CD4-positive, alpha-beta T cell treated with Interleukin-2 at 100 ng/mL for 4 hours (primary cell): ENCODE measurements at regions not wholly inside any gene's neighbourhood (a gene's known extent, or its start where the extent isn't known, plus 50 kb on each side); places are given as distances from the start of the nearest gene placed in this dataset.
"Not testable (repeated sequence)": the region's sequence is repeated elsewhere in the genome, so short reads cannot be mapped to it uniquely, and the experiment has no call there.

ENCODE experiments used
- DNase-seq: peaks from one replicate; pipeline ENCODE4 v3.0.0-alpha.2; 2020; ENCODE audit warnings: low spot score

- DNase-seq: no peak
Observed at GRCh38 chr6:4351520-4352321, 216.3 kb upstream of the ECI2 start.

GRCh38 chr6:4350567-4351519, 215.5 kb upstream of the ECI2 start:
- DNase-seq: no peak

DNA sequence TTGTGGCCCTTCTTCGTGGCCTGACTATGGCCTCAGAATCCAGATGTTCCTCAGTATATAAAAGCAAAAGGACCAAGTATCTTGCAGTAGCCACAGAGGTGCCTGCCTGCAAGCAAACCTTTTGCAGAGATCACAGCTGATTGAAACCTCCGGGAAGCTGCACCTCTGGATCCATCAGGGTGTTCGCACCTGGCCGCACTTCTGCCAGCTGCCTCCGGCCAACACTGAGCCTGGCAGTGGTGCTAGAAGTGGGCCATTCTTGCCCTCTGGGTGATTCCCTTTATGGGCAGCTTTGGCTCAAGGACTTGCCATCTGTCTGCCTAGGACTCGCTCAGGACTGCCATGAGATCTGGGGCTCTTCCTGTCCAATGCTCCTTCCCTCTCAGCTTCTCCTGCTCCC, 214.6 kb upstream of the ECI2 start:
- no peak for DNase-seq

DNA sequence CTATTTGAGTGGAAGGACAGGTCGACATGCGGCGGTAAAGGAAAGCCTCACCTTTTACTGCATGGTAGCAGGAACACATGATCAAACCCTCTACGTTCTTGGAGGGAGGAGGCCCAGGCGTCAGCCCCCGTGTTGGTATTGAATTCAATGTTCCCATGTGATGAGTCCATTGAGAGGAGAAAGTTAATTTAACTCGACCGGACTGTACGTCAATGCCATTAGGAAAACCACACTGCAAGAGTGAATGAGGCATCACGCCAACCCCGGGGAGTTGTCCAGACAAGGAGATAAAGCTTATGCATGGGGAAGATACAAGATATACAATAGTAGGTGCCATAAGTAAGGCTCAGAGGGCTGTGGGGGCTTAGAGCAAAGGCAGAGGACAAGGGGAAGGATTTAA, 213.9 kb upstream of the ECI2 start:
- DNase-seq: no peak

- DNase-seq: no peak
Observed at GRCh38 chr6:4348462-4349112, 213.2 kb upstream of the ECI2 start.

- DNase-seq: no peak
Observed at GRCh38 chr6:4347877-4348276, 212.5 kb upstream of the ECI2 start.

GRCh38 chr6:4346659-4347333, 211.4 kb upstream of the ECI2 start:
- DNase-seq: no peak

GRCh38 chr6:4345543-4345942, 210.2 kb upstream of the ECI2 start:
- DNase-seq: no peak

GRCh38 chr6:4344317-4344899, 209.0 kb upstream of the ECI2 start:
- DNase-seq: no peak

DNA sequence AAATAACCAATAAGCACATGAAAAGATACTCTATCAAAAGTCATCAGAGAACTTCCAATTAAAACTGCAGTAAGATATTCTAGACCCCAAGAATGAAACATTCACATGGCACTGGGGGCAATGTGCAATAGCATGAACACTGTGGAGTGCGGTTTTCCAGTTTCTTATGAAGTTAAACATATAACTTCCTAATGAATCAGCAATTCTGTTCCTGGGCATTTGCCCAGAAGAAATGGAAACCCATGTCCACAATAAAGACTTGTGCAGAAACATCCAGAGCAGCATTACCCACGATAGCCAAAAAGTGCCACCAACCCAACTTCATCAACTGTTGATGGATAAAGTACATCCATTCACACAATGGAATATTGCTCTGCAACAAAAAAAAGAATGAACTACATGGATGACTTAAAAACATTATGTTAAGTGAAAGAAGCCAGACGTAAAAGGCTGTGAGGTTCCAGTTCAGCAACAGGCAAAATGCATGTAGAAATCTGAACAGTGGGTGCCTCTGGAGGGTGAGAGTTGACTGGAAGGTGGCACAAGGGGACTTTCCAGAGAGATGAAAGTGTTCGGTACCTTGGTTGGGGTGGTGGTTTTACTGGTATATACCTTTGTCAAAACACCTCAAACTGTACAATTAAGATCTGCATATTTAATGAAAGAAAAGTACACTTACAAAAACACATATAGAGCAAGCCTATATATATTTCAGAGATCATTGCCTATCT, 207.2 kb upstream of the ECI2 start:
- no peak for DNase-seq

DNA sequence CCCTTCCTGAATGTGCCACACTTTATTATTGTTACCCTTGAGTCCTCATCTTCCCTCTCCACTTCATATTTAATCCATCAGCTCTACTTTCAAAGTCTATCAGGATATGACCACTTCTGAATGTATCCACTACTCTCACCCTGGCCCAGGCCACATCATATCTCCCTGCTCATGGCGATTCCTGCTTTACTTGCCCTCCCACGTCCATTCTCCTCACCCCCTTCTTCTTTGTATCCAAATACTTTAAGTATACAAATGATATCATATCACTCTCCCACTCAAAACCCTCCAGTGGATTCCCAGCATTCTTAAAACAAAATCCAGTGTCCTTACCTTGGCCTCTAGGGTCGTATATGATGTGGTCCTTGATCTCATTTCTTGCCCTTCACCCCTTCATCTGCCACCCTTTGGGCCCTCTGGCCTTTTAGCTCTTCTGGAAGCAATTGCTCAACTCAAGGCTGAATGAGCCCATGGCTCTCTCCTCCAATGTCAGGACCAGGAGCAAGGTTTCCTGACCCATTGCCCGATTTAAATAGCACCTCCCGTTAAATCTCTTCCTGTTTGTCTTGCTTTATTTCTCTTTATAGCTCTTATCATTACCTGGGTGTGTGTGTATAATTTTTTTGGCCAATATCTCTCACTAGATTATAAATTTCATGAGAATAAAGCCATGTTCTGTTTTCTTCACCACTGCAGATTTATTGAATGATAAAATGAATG, 205.9 kb upstream of the ECI2 start:
- DNase-seq: no peak

DNA sequence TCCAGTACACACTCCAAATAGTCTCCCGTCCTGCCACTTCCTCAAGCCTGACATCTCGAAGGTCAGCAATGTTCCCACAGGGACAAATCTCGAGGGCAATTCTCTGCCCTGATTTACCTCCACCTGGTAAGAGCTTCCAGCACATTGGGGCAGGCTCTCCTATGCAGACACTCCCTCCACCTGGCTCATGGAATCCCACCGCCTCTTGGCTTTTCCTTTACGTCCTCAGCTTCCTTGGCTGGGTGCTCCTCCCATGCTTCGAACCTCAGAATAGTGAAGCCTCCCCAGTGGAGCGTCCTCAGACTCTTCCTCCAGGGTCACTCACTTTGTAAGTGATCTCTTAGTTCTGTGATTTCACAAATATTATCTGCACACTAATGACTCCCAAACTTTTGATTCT, 205.2 kb upstream of the ECI2 start:
- no peak for DNase-seq

DNA sequence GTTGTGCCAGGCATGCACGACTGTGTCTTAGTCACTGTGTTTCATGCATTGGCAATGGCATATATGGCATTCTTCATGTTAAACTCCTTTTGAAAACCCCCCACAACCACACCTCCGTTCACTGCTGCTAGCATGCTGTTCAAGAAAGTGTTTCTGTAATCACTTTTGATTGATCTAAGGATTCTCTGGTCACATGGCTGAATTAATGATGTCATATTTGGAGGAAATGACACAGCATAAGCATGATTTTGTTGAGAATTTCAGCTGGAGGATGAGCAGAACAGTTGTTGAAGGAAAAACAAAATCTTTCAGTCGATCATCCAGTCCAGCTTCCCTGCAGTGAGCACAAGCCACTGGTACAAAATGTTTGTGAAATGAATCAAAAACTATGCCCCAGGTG, 203.5 kb upstream of the ECI2 start:
- no peak for DNase-seq

DNA sequence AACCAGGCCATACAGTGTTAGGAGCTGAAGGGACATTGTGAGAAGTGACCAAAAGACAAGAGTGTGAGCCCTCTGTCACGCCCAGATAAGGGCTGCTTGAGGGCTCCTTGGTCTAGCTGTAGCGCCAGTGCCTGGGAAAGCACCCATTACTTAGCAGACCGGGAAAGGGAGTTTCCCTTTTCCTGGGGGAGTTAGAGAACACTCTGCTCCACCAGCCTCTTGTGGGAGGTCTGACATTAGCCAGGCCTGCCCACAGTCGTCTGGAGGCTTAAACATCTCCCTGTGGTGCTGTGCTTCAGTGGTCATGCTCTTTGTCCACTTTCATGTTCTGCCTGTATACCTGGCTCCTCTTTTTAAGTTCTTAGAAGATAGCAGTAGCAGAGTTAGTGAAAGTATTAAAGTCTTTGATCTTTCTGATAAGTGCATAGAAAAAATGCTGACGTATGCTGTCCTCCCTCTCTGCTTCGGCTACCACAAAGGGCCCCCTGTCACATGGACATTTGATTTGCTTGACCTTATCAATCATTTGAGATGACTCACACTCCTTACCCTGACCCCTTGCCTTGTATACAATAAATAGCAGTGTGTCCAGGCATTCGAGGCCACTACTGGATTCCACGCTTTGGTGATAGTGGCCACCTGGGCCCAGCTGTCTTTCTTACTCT, 201.5 kb upstream of the ECI2 start:
- no peak for DNase-seq

- no peak for DNase-seq
Observed at GRCh38 chr6:4336084-4336483, 200.7 kb upstream of the ECI2 start.

- not testable (repeated sequence) for DNase-seq
Observed at GRCh38 chr6:4334158-4334740, 198.9 kb upstream of the ECI2 start.

DNA sequence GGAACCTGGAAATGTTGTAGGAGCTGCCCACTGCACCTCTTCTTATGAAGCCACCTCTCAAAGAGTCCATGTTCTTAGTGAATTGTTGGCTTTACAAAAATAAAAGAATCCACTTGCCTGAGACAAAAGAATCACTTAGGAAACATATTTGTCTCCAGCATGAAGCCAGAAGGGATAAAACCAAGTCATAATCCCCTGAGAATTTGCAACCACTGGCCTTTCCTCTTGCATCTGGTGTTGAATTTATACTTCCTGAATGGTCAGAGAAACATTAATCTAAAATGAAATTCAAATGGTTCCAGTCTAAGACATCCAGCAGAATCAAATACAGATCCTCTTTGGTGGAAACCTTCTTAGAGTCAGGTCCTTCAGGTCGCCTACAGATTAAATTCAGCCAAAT, 192.5 kb upstream of the ECI2 start:
- DNase-seq: no peak

DNA sequence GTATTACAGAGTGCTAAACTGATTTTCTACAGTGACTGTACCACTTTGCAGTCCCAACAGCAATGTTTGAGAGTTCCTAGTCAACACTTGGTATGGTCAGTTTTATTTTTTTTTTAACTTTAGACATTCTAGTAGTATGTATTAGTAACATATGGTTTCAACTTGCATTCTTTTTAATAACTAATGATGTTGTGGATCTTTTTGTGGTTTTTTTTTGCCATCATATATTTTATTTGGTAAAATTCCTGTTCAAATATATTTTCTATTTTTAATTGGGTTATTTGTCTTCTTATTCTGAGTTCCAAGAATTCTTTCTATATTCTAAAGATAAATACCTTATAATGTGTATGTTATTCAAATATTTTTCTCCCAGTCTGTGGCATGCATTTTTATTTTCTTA, 189.4 kb upstream of the ECI2 start:
- DNase-seq: no peak

DNA sequence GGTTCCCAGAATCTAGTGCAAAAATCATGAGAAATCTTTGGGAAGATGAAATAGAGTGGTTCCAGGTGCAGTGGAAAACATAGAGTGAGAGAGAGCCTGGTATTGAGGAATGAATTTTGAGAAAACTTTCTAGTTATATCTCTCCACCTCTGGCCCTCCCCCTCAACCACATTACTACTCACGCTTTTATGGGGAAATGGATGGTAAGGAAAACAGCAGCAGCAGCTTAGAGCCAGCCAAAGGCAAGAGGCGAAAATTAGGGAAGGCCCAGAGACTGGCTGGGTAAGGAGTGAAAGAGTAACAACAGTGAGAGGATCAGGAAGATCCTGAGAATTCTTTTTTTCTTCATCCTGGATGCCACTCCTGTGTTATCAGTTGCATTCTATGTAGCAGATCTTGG, 187.9 kb upstream of the ECI2 start:
- no peak for DNase-seq
